NT2/D1 (cell line): ENCODE measurements at regions not wholly inside any gene's neighbourhood (a gene's known extent, or its start where the extent isn't known, plus 50 kb on each side); places are given as distances from the start of the nearest gene placed in this dataset.

Experiments
- SUZ12 ChIP-seq: IDR thresholded peaks from 2 replicates; pipeline ENCODE4 v1.6.1; 2011; ENCODE audit not compliant: insufficient read length, insufficient read depth; ENCODE audit errors: extremely low read depth
- ZNF274 ChIP-seq: IDR thresholded peaks from 2 replicates; pipeline ENCODE4 v1.6.1; 2011; ENCODE audit warnings: mild to moderate bottlenecking, low read depth, low read length

GRCh38 chr3:182023843-182024242, 312.1 kb downstream of the SOX2 start:
- TF ChIP-seq ZNF274: no peak
- TF ChIP-seq SUZ12: no peak
